ENCODE measurements at regions not wholly inside any gene's neighbourhood (a gene's known extent, or its start where the extent isn't known, plus 50 kb on each side); places are given as distances from the start of the nearest gene placed in this dataset.

DNA sequence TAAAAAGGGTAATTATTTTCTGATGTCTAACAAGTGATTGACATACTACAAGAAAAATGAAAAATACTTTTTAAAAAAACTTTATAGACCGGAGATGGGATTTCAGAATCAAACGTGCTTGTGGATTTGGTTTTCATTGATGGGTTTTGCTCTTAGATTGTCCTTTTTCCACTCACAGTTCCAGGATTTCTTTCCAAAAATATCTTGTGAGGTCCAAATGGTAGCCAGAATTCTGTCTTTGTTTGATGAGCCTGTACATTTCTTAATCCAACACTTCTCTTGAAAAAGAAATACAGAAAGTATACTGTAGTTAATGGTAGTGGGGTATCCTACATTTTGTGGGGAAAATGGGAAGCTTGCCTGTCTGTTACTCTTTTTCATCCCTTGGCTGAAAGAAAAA lies 329.3 kb downstream of the KCNJ2 start:
- no peak for DNase-seq (ENCODE audit: low read depth)
- no peaks in the 10 kb centered on the region for H3K36me3 ChIP-seq (ENCODE audit: control insufficient read depth, insufficient read depth, low read length)
- H3K4me3 ChIP-seq (ENCODE audit: low read depth, low read length): no peak overlapping the region
- TF ChIP-seq, protein P1, sequence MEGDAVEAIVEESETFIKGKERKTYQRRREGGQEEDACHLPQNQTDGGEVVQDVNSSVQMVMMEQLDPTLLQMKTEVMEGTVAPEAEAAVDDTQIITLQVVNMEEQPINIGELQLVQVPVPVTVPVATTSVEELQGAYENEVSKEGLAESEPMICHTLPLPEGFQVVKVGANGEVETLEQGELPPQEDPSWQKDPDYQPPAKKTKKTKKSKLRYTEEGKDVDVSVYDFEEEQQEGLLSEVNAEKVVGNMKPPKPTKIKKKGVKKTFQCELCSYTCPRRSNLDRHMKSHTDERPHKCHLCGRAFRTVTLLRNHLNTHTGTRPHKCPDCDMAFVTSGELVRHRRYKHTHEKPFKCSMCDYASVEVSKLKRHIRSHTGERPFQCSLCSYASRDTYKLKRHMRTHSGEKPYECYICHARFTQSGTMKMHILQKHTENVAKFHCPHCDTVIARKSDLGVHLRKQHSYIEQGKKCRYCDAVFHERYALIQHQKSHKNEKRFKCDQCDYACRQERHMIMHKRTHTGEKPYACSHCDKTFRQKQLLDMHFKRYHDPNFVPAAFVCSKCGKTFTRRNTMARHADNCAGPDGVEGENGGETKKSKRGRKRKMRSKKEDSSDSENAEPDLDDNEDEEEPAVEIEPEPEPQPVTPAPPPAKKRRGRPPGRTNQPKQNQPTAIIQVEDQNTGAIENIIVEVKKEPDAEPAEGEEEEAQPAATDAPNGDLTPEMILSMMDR (IDR thresholded peaks at IDR 0.05; ENCODE audit: insufficient read depth, low read length, poor library complexity, severe bottlenecking): no peak
- H3K27me3 ChIP-seq (ENCODE audit: control insufficient read depth, insufficient read depth, low read length): no peaks in the 10 kb centered on the region

DNA sequence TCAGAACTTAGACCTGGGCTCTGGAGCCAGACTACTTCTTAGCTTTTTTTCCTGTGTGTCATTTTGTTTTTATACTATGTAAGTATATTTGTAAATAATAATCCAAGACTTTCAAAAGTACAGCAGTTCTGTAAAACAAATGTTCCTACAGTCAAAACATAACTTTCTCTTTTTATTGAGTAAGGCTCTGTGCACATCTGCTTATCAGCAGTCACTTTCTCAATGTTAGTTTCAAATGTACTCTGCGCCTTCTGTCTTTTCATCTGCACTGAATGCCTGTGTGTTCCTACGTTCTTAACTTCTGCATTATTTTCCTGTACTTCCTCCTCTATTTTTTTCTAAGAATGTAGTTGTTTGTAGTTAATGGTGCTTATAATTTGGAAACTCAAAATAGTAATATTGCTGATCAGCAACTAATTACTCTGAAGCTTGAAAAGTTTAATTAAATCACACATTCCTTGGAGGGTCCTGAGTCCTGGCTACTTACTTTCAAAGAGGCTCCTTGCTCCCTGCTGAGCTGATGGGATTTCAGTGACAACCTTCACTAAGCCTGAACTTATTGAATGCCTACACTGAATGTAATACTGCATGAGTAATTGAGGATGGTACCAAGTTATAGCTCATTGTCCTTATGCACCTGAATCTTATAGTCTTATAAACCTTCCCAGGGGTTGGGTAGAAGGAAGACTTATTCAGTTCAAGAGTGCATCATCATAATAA lies 329.9 kb downstream of the KCNJ2 start:
- Histone ChIP-seq H3K36me3 (ENCODE audit: control insufficient read depth, insufficient read depth, low read length) (no peaks in the 10 kb centered on the region), H3K27me3 (ENCODE audit: control insufficient read depth, insufficient read depth, low read length) (no peaks in the 10 kb centered on the region), H3K4me3 (ENCODE audit: low read depth, low read length) (no peak overlapping the region)
- TF ChIP-seq, protein P1 (IDR thresholded peaks at IDR 0.05; ENCODE audit: insufficient read depth, low read length, poor library complexity, severe bottlenecking): no peak
- no peak for DNase-seq (ENCODE audit: low read depth)

DNA sequence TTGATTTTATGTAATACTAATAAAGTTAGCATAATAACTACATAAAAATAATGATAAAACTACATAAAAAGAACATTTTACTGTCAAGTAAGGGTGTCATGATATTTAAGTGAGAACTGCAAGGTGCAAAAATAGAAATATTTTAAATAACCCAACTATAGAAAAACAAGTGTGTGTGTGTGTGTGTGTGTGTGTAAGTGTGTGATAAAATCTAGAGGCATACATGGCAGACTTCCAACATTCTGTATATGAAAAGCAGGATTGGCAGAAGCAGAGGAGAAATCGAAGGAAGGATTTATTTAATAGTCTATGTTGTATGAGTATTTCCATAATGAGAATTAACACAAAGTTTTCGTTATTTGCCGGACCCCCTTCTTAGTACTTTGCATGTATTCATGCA lies 334.1 kb downstream of the KCNJ2 start:
- no peak for DNase-seq (ENCODE audit: low read depth)

DNA sequence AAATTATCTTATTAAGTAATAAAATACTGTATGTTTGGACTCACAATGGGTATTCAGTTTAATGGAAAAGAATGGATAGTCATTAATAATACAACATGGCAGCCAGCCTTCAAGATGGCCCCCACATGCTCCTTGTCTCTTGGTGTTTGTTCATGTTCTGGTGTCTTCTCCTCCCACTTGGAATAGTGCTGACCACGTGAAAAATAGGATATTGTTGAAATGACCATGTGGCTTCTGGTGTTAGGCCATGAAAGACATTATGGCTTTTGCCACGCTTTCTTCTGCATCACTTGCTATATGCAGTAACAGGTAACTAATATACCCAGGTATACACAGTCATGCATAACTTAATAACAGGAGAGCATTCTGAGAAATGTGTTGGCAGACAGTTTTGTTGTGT lies 341.0 kb downstream of the KCNJ2 start:
- DNase-seq (ENCODE audit: low read depth): no peak
- Histone ChIP-seq H3K27me3 (ENCODE audit: control insufficient read depth, insufficient read depth, low read length) (no peaks in the 10 kb centered on the region), H3K36me3 (ENCODE audit: control insufficient read depth, insufficient read depth, low read length) (no peaks in the 10 kb centered on the region), H3K4me3 (ENCODE audit: low read depth, low read length) (no peak overlapping the region)
- TF ChIP-seq, protein P1 (IDR thresholded peaks at IDR 0.05; ENCODE audit: insufficient read depth, low read length, poor library complexity, severe bottlenecking): no peak

More for the DNA sequence above, 334.1 kb downstream of the KCNJ2 start:
- Histone ChIP-seq H3K27me3 (ENCODE audit: control insufficient read depth, insufficient read depth, low read length) (no peaks in the 10 kb centered on the region), H3K4me3 (ENCODE audit: low read depth, low read length) (no peak overlapping the region), H3K36me3 (ENCODE audit: control insufficient read depth, insufficient read depth, low read length) (no peaks in the 10 kb centered on the region)
- TF ChIP-seq, protein P1 (IDR thresholded peaks at IDR 0.05; ENCODE audit: insufficient read depth, low read length, poor library complexity, severe bottlenecking): no peak

DNA sequence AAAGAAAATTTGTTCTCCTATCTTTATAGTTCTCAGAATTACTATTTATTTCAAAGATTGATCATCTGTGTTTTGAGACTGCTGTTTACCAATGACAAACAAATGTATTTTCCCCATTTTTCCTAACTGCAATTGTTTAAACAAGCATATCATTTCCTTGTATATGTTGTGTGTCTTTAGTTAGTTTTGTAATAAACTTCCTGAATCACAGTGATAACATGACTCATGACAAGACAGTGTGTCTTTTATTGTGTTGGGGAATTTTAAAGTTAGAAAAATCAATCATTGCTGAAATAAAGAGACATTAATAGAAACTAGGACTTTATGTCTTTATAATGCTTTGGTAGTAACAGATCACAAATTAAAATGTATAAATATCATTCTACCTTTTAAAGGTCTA lies 348.5 kb downstream of the KCNJ2 start:
- H3K36me3 ChIP-seq (ENCODE audit: control insufficient read depth, insufficient read depth, low read length): no peaks in the 10 kb centered on the region
- no peak overlapping the region for H3K4me3 ChIP-seq (ENCODE audit: low read depth, low read length)
- H3K27me3 ChIP-seq (ENCODE audit: control insufficient read depth, insufficient read depth, low read length): no peaks in the 10 kb centered on the region
- DNase-seq (ENCODE audit: low read depth): no peak
- TF ChIP-seq, protein P1 (IDR thresholded peaks at IDR 0.05; ENCODE audit: insufficient read depth, low read length, poor library complexity, severe bottlenecking): no peak

DNA sequence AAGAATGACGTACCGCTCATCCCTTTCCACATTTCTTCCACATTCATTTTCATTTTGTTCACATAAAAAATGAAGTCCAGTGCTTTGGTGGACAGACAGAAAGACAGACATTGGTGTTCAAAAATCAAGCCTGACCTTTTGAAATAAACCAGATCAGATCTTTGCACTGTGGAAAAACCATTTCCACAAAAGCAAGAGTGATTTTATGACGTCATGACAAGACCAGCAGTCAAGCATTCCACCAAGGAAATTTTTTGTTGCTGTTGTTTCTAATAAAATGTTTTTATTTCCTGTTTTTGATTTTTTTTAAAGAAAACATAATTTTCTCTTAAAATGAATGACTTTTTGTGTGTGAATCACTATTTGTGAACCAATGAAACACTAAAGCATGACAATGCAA lies 350.0 kb downstream of the KCNJ2 start:
- DNase-seq (ENCODE audit: low read depth): no peak
- Histone ChIP-seq H3K36me3 (ENCODE audit: control insufficient read depth, insufficient read depth, low read length) (no peaks in the 10 kb centered on the region), H3K4me3 (ENCODE audit: low read depth, low read length) (no peak overlapping the region), H3K27me3 (ENCODE audit: control insufficient read depth, insufficient read depth, low read length) (no peaks in the 10 kb centered on the region)
- TF ChIP-seq, protein P1 (IDR thresholded peaks at IDR 0.05; ENCODE audit: insufficient read depth, low read length, poor library complexity, severe bottlenecking): no peak
